ENCODE measurements at regions not wholly inside any gene's neighbourhood (a gene's known extent, or its start where the extent isn't known, plus 50 kb on each side); places are given as distances from the start of the nearest gene placed in this dataset.

GRCh38 chr6:21690489-21690888, 96.9 kb downstream of the SOX4 start:
- TF ChIP-seq CTCF (conservative IDR thresholded peaks at IDR 0.05; ENCODE audit: low read length), result no peak
- TF ChIP-seq EZH2phosphoT487 (IDR thresholded peaks at IDR 0.05; ENCODE audit: borderline replicate concordance), result no peak

All from Loucy (cell line).